ENCODE measurements at regions not wholly inside any gene's neighbourhood (a gene's known extent, or its start where the extent isn't known, plus 50 kb on each side); places are given as distances from the start of the nearest gene placed in this dataset.

DNA sequence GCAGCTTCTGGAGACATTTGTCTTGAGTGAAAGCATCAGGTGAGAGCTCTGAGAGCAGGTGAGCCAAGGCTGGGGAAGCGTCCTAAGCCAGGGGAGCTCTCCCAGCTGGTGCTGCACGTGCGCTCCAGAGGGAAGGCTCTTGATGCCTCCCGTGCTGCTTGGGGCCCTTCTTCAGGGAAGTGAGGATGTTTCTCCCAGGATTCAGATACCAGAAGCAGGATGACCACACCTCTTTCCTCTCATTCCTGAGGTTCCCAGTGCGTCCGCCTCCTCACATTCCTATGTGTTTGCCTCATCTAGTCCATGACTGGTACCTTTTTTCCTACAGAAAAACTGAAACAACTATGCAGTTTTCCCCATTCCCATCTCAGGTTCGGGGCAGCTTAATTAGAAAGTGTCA lies 231.0 kb upstream of the IRS2 start:
- H3K9me1 ChIP-seq (ENCODE audit: control insufficient read depth, insufficient read depth, low read length), result no peaks in the 10 kb centered on the region
- in situ Hi-C loops (cut with MboI), result no loop called here
- no peak overlapping the region for H2AFZ ChIP-seq (ENCODE audit: low read depth, low read length)
- ATAC-seq (no peak), DNase-seq (ENCODE audit: extremely low read depth in 1 of 4, low spot score in 3 of 4) (no peak), FAIRE-seq (no peak)
- no peaks in the 10 kb centered on the region for H3K79me2 ChIP-seq (ENCODE audit: control insufficient read depth, insufficient read depth, low read length)
- H3K9ac ChIP-seq (ENCODE audit: insufficient read depth in 1 of 2, low read depth in 2 of 2, low read length in 2 of 2), result no peak overlapping the region
- H3K27ac ChIP-seq (ENCODE audit: extremely low read depth, low read depth, low read length), result no peak overlapping the region
- no peaks in the 10 kb centered on the region for H4K20me1 ChIP-seq (replicated peaks; ENCODE audit: control insufficient read depth, insufficient read depth, low read length)
- no peaks in the 10 kb centered on the region for H3K4me1 ChIP-seq (replicated peaks in 1 of 2; ENCODE audit: control insufficient read depth in 2 of 2, insufficient read depth in 2 of 2, low read length in 2 of 2)
- H3K4me2 ChIP-seq (ENCODE audit: insufficient read depth, low read length), result no peak overlapping the region
- H3K9me3 ChIP-seq (replicated peaks; ENCODE audit: control insufficient read depth, insufficient read depth, low read depth, low read length), result no peaks in the 10 kb centered on the region
- intact Hi-C loops (cut with micrococcal nuclease), result no loop called here
- H3K27me3 ChIP-seq (ENCODE audit: control insufficient read depth in 2 of 2, insufficient read depth in 2 of 2, low read length in 2 of 2), result peaks cover 0 to 7% of the 10 kb centered on the region in 2 experiments; a peak in 1 of 5 replicates
- WGBS (ENCODE audit: insufficient coverage, low coverage, missing lambda C conversion rate), result 0% methylated on average over 5 of the region's 7 CpGs
- no TSS peak for BruUV-seq (replicated peaks)
- no peak overlapping the region for H3K4me3 ChIP-seq
- ChIA-PET POLR2A (interaction anchor here (0.6 kb wide), 1 partner anchor 79 kb away, joined by 3 read pairs; no protein-coding TSS in a partner anchor), CTCF (ENCODE audit: low intra/inter-chr PET ratio) (no interaction called here)
- no peaks in the 10 kb centered on the region for H3K36me3 ChIP-seq (ENCODE audit: control insufficient read depth, insufficient read depth, low read length)
- TF ChIP-seq, protein P1, sequence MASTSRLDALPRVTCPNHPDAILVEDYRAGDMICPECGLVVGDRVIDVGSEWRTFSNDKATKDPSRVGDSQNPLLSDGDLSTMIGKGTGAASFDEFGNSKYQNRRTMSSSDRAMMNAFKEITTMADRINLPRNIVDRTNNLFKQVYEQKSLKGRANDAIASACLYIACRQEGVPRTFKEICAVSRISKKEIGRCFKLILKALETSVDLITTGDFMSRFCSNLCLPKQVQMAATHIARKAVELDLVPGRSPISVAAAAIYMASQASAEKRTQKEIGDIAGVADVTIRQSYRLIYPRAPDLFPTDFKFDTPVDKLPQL (IDR thresholded peaks at IDR 0.05; ENCODE audit: extremely low read depth, insufficient read length), result no peak
- TF ChIP-seq MECOM (CRISPR knock-in tag; IDR thresholded peaks at IDR 0.05) (no peak), RCOR1 (IDR thresholded peaks at IDR 0.05; ENCODE audit: borderline replicate concordance in 1 of 2, low read depth in 2 of 2, low read length in 2 of 2) (no peak), MITF (IDR thresholded peaks at IDR 0.05) (no peak), SIN3A (IDR thresholded peaks at IDR 0.05; ENCODE audit: borderline replicate concordance in 2 of 2, control insufficient read depth in 1 of 2, low read depth in 2 of 2, low read length in 2 of 2) (no peak), FOXM1 (IDR thresholded peaks at IDR 0.05; ENCODE audit: low read depth) (no peak), FOXM1 (CRISPR knock-in tag; IDR thresholded peaks at IDR 0.05; ENCODE audit: low read depth) (no peak), ZNF561 (CRISPR knock-in tag; conservative IDR thresholded peaks at IDR 0.05) (no peak), ETV5 (CRISPR knock-in tag; IDR thresholded peaks at IDR 0.05; ENCODE audit: low read depth) (no peak), SOX6 (IDR thresholded peaks at IDR 0.05) (no peak), TEAD4 (IDR thresholded peaks at IDR 0.05; ENCODE audit: low read length) (no peak), TEAD4 (CRISPR knock-in tag; IDR thresholded peaks at IDR 0.05; ENCODE audit: borderline replicate concordance) (no peak), XRCC5 (IDR thresholded peaks at IDR 0.05; ENCODE audit: low read depth, low read length) (no peak), MYBL2 (IDR thresholded peaks at IDR 0.05; ENCODE audit: low read depth) (no peak), MYBL2 (CRISPR knock-in tag; IDR thresholded peaks at IDR 0.05; ENCODE audit: borderline replicate concordance) (no peak)
- TF ChIP-seq, protein P2, sequence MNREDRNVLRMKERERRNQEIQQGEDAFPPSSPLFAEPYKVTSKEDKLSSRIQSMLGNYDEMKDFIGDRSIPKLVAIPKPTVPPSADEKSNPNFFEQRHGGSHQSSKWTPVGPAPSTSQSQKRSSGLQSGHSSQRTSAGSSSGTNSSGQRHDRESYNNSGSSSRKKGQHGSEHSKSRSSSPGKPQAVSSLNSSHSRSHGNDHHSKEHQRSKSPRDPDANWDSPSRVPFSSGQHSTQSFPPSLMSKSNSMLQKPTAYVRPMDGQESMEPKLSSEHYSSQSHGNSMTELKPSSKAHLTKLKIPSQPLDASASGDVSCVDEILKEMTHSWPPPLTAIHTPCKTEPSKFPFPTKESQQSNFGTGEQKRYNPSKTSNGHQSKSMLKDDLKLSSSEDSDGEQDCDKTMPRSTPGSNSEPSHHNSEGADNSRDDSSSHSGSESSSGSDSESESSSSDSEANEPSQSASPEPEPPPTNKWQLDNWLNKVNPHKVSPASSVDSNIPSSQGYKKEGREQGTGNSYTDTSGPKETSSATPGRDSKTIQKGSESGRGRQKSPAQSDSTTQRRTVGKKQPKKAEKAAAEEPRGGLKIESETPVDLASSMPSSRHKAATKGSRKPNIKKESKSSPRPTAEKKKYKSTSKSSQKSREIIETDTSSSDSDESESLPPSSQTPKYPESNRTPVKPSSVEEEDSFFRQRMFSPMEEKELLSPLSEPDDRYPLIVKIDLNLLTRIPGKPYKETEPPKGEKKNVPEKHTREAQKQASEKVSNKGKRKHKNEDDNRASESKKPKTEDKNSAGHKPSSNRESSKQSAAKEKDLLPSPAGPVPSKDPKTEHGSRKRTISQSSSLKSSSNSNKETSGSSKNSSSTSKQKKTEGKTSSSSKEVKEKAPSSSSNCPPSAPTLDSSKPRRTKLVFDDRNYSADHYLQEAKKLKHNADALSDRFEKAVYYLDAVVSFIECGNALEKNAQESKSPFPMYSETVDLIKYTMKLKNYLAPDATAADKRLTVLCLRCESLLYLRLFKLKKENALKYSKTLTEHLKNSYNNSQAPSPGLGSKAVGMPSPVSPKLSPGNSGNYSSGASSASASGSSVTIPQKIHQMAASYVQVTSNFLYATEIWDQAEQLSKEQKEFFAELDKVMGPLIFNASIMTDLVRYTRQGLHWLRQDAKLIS (CRISPR knock-in tag; IDR thresholded peaks at IDR 0.05), result no peak
- TF ChIP-seq, protein P3, sequence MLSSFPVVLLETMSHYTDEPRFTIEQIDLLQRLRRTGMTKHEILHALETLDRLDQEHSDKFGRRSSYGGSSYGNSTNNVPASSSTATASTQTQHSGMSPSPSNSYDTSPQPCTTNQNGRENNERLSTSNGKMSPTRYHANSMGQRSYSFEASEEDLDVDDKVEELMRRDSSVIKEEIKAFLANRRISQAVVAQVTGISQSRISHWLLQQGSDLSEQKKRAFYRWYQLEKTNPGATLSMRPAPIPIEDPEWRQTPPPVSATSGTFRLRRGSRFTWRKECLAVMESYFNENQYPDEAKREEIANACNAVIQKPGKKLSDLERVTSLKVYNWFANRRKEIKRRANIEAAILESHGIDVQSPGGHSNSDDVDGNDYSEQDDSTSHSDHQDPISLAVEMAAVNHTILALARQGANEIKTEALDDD (IDR thresholded peaks at IDR 0.05), result no peak
